ENCODE measurements at regions not wholly inside any gene's neighbourhood (a gene's known extent, or its start where the extent isn't known, plus 50 kb on each side); places are given as distances from the start of the nearest gene placed in this dataset.

DNA sequence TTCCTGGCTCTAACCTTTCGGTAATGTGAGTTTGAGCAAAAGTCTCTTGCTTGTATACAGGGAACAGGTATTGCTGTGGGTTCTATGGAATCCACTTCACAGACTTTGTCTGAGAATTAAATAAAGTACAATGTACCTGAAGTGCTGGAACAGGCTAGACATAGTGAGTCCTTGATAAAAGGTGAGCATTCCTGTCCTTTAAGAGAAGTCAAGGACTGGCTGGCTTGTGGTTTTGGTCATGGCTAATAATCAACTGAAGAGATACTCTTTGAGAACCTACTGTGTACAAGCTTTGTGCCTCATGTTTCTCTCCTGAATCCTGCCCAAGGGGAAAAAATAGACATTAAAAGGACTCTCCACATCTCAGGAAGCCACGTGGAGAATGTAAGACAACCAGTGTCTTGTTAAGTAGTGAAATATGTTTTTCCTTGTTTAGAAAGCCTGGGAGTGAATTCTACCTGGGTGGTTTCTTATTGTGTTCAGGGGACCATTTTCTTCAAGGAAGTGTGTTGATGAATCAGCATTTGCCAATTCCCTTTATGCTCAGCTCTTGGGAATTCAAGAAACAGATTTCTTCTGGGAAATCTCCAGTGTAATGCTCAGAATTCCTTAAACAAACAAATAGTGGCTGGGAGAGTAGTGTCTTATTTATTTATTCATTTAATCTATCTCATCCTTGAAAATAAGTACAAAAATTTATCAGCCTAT lies 55.2 kb upstream of the PLD5 start:
- DNase-seq (ENCODE audit: extremely low read depth in 1 of 11, low read depth in 9 of 11, low spot score in 4 of 11): no peak

All from renal cortex interstitium (tissue), 11 donors.